Hepatocyte (in vitro differentiated cells): ENCODE measurements at regions not wholly inside any gene's neighbourhood (a gene's known extent, or its start where the extent isn't known, plus 50 kb on each side); places are given as distances from the start of the nearest gene placed in this dataset.

Experiments
- DNase-seq: peaks from one replicate; pipeline ENCODE4 v3.0.0-alpha.2; 2016; ENCODE audit warnings: low spot score
- H2AFZ ChIP-seq: fragments of 200-600 bp; sonication (generic); 2 replicates; pipeline ENCODE4 v1.6.0; 2016; ENCODE audit warnings: antibody characterized with exemption, mild to moderate bottlenecking
- H3K27ac ChIP-seq: fragments of 200-600 bp; sonication (generic); 2 replicates; pipeline ENCODE4 v1.5.1; 2016; ENCODE audit warnings: mild to moderate bottlenecking
- H3K27me3 ChIP-seq: fragments of 200-600 bp; sonication (generic); 2 replicates; pipeline ENCODE4 v1.6.1; 2016
- H3K36me3 ChIP-seq: fragments of 200-600 bp; sonication (generic); replicated peaks from 2 replicates; pipeline ENCODE4 v1.5.1; 2016; ENCODE audit warnings: low read depth; ENCODE audit not compliant: insufficient read depth
- H3K4me1 ChIP-seq: fragments of 200-600 bp; sonication (generic); 2 replicates; pipeline ENCODE4 v1.5.1; 2016; ENCODE audit warnings: mild to moderate bottlenecking, moderate library complexity; ENCODE audit not compliant: insufficient read depth
- H3K4me2 ChIP-seq: fragments of 200-600 bp; sonication (generic); 2 replicates; pipeline ENCODE4 v1.6.0; 2016
- H3K4me3 ChIP-seq: fragments of 200-600 bp; sonication (generic); 2 replicates; pipeline ENCODE4 v1.5.1; 2016; ENCODE audit warnings: mild to moderate bottlenecking
- H3K79me2 ChIP-seq: fragments of 200-600 bp; sonication (generic); 2 replicates; pipeline ENCODE4 v1.6.0; 2017; ENCODE audit warnings: mild to moderate bottlenecking
- H3K9me2 ChIP-seq: fragments of 200-600 bp; sonication (generic); replicated peaks from 2 replicates; pipeline ENCODE4 v1.6.0; 2017; ENCODE audit warnings: mild to moderate bottlenecking; ENCODE audit not compliant: insufficient read depth
- H3K9me3 ChIP-seq: fragments of 200-600 bp; sonication (generic); 2 replicates; pipeline ENCODE4 v1.5.1; 2016; ENCODE audit warnings: low read depth, mild to moderate bottlenecking
- H4K20me1 ChIP-seq: fragments of 200-600 bp; sonication (generic); 2 replicates; pipeline ENCODE4 v1.6.0; 2016; ENCODE audit warnings: mild to moderate bottlenecking; ENCODE audit not compliant: insufficient read depth, poor library complexity, severe bottlenecking
- CTCF ChIP-seq: fragments of 200-600 bp; sonication (generic); IDR thresholded peaks from 2 replicates; pipeline ENCODE4 v1.5.1; 2016; ENCODE audit warnings: antibody characterized with exemption, mild to moderate bottlenecking; ENCODE audit not compliant: poor library complexity
- EZH2 ChIP-seq: fragments of 200-600 bp; sonication (generic); IDR thresholded peaks from 2 replicates; pipeline ENCODE4 v1.6.1; 2016; ENCODE audit warnings: antibody characterized with exemption, mild to moderate bottlenecking, borderline replicate concordance
- EZH2phosphoT487 ChIP-seq: fragments of 200-600 bp; sonication (generic); IDR thresholded peaks from one replicate; pipeline ENCODE4 v1.6.1; 2018; ENCODE audit warnings: antibody characterized with exemption, mild to moderate bottlenecking, low read depth, moderate library complexity; ENCODE audit not compliant: unreplicated experiment, severe bottlenecking
- WGBS: methylation state at CpG from one replicate; pipeline ENCODE4 v1.1.6; 2016; ENCODE audit warnings: low lambda C conversion rate; ENCODE audit errors: missing lambda C conversion rate; 5-methylcytosine and 5-hydroxymethylcytosine counted together

DNA sequence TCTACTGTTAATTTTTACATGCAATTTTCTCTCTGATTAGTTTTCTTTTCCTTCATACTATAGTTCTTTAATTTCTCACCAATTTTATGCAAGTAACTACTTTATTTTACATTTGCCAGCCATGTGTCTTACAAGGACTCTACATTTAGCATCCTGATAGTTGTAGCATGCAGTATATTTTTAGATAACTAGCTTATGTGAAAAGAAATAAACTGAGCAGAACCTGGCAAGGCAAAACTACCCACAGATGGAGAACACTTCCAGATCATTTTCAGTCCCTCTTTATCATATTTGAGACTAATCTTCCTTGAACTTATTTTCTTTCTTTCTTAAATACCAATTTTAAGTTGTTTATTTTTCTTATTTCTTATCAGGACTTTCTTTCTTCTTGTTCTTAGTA, 943.6 kb downstream of the LRFN5 start:
- H3K4me3 ChIP-seq, result no peak overlapping the region
- no peaks in the 10 kb centered on the region for H4K20me1 ChIP-seq
- H3K9me2 ChIP-seq, result no peaks in the 10 kb centered on the region
- H2AFZ ChIP-seq, result no peak overlapping the region
- no peaks in the 10 kb centered on the region for H3K4me1 ChIP-seq
- H3K36me3 ChIP-seq, result no peaks in the 10 kb centered on the region
- no peaks in the 10 kb centered on the region for H3K79me2 ChIP-seq
- no peak for DNase-seq
- no peak overlapping the region for H3K27ac ChIP-seq
- no peaks in the 10 kb centered on the region for H3K27me3 ChIP-seq
- no peak overlapping the region for H3K4me2 ChIP-seq
- H3K9me3 ChIP-seq, result no peaks in the 10 kb centered on the region
- TF ChIP-seq CTCF (no peak), EZH2 (no peak), EZH2phosphoT487 (no peak)

DNA sequence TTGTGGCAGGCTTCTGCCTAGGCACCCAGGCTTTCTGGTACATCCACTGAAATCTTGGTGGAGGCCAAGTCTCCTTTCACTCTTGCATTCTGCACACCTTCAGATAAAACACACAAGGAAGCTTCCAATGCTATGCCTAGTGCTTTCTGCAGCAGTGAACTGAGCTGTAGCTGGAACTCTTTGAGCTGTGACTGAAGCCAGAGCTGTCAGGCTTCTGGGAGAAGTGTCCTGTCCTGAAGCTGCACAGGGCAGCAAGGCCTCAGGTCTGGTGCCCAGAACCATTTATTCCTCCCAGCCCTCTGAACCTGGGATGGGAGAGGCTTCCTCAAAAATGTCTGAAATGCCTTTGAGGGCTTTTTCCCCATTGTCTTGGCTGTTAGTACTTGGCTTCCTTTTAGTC, 941.7 kb downstream of the LRFN5 start:
- TF ChIP-seq EZH2 (no peak), EZH2phosphoT487 (no peak), CTCF (no peak)
- no peak overlapping the region for H3K4me2 ChIP-seq
- H3K4me3 ChIP-seq, result no peak overlapping the region
- no peaks in the 10 kb centered on the region for H3K27me3 ChIP-seq
- no peaks in the 10 kb centered on the region for H3K9me3 ChIP-seq
- no peaks in the 10 kb centered on the region for H3K36me3 ChIP-seq
- H3K4me1 ChIP-seq, result no peaks in the 10 kb centered on the region
- DNase-seq, result no peak
- H3K27ac ChIP-seq, result no peak overlapping the region
- H2AFZ ChIP-seq, result no peak overlapping the region
- no peaks in the 10 kb centered on the region for H4K20me1 ChIP-seq
- no peaks in the 10 kb centered on the region for H3K79me2 ChIP-seq
- H3K9me2 ChIP-seq, result no peaks in the 10 kb centered on the region

GRCh38 chr14:42545636-42546035, 939.0 kb downstream of the LRFN5 start:
- Histone ChIP-seq H3K36me3 (no peaks in the 10 kb centered on the region), H3K9me3 (no peaks in the 10 kb centered on the region), H4K20me1 (no peaks in the 10 kb centered on the region), H3K4me3 (no peak overlapping the region), H3K4me2 (no peak overlapping the region), H3K4me1 (no peaks in the 10 kb centered on the region), H3K27me3 (no peaks in the 10 kb centered on the region), H3K9me2 (no peaks in the 10 kb centered on the region), H2AFZ (no peak overlapping the region), H3K27ac (no peak overlapping the region), H3K79me2 (no peaks in the 10 kb centered on the region)
- TF ChIP-seq EZH2, result no peak
- no peak for TF ChIP-seq CTCF
- no peak for TF ChIP-seq EZH2phosphoT487
- 81% methylated on average over 2 of the region's 2 CpGs for WGBS
- DNase-seq, result no peak

DNA sequence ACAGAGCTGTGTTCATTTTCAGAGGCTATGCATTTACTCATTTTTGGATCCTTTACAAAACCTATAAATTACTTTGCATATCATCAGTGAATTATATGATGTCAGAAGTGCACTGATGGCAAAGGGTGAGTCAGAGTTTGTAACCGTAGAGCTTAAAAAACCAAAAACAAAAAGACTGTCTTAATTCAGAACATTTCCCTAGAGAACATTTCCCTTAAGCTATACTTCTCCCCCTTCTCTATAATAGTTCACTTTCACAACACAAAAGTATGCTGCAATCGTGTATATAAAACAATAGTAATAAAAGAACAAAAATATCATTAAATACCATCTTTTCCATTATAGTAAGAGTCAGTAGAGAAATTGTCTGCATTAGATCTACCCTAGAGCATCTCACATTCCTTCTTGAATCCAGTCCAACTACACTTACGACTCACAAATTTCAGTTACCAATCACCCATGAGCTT, 934.9 kb downstream of the LRFN5 start:
- no peak for TF ChIP-seq CTCF
- TF ChIP-seq EZH2phosphoT487, result no peak
- TF ChIP-seq EZH2, result no peak

More for the DNA sequence above, 934.9 kb downstream of the LRFN5 start:
- Histone ChIP-seq H3K4me1 (no peaks in the 10 kb centered on the region), H3K9me2 (no peaks in the 10 kb centered on the region), H3K4me2 (no peak overlapping the region), H2AFZ (no peak overlapping the region), H3K36me3 (no peaks in the 10 kb centered on the region), H3K27me3 (no peaks in the 10 kb centered on the region), H3K27ac (no peak overlapping the region), H3K4me3 (no peak overlapping the region), H4K20me1 (no peaks in the 10 kb centered on the region), H3K9me3 (no peaks in the 10 kb centered on the region), H3K79me2 (no peaks in the 10 kb centered on the region)
- WGBS, result 56% methylated on average over 3 of the region's 3 CpGs
- DNase-seq, result no peak
